NT2/D1 (cell line): ENCODE measurements at regions not wholly inside any gene's neighbourhood (a gene's known extent, or its start where the extent isn't known, plus 50 kb on each side); places are given as distances from the start of the nearest gene placed in this dataset.
A peak's percentile ranks its signal among the peaks of the same experiment; 100 is the strongest.

Experiments used
- DNase-seq: peaks from one replicate; pipeline ENCODE4 v3.0.0-alpha.2; 2011; ENCODE audit warnings: low read depth, low spot score
- H3K27me3 ChIP-seq: 2 replicates; pipeline ENCODE4 v1.6.0; 2011; ENCODE audit warnings: mild to moderate bottlenecking; ENCODE audit not compliant: insufficient read length, insufficient read depth
- H3K36me3 ChIP-seq: 2 replicates; pipeline ENCODE4 v1.6.1; 2011; ENCODE audit warnings: mild to moderate bottlenecking, low read length, mixed read lengths; ENCODE audit not compliant: insufficient read depth, insufficient read length
- H3K4me1 ChIP-seq: 2 replicates; pipeline ENCODE4 v1.5.1; 2011; ENCODE audit not compliant: insufficient read depth, insufficient read length
- H3K4me3 ChIP-seq: 2 replicates; pipeline ENCODE4 v1.5.1; 2011; ENCODE audit warnings: low read depth; ENCODE audit not compliant: insufficient read length
- H3K9ac ChIP-seq: 2 replicates; pipeline ENCODE4 v1.6.0; 2011; ENCODE audit warnings: low read depth; ENCODE audit not compliant: insufficient read length
- H3K9me3 ChIP-seq: 2 replicates; pipeline ENCODE4 v1.5.1; 2011; ENCODE audit warnings: mild to moderate bottlenecking, low read length; ENCODE audit not compliant: insufficient read depth
- SUZ12 ChIP-seq: IDR thresholded peaks from 2 replicates; pipeline ENCODE4 v1.6.1; 2011; ENCODE audit not compliant: insufficient read length, insufficient read depth; ENCODE audit errors: extremely low read depth
- YY1 ChIP-seq: IDR thresholded peaks from 2 replicates; pipeline ENCODE4 v1.6.1; 2011; ENCODE audit not compliant: insufficient read length, insufficient read depth
- ZNF274 ChIP-seq: IDR thresholded peaks from 2 replicates; pipeline ENCODE4 v1.6.1; 2011; ENCODE audit warnings: mild to moderate bottlenecking, low read depth, low read length

GRCh38 chr9:107431461-107431860 lies 58.1 kb downstream of the KLF4 start:
- Histone ChIP-seq H3K4me1 (peaks cover 3% of the 10 kb centered on the region), H3K4me3 (no peak overlapping the region), H3K9me3 (no peaks in the 10 kb centered on the region), H3K9ac (no peak overlapping the region), H3K36me3 (no peaks in the 10 kb centered on the region), H3K27me3 (no peaks in the 10 kb centered on the region)
- DNase-seq, result no peak
- no peak for TF ChIP-seq ZNF274
- no peak for TF ChIP-seq SUZ12
- TF ChIP-seq YY1, result no peak

DNA sequence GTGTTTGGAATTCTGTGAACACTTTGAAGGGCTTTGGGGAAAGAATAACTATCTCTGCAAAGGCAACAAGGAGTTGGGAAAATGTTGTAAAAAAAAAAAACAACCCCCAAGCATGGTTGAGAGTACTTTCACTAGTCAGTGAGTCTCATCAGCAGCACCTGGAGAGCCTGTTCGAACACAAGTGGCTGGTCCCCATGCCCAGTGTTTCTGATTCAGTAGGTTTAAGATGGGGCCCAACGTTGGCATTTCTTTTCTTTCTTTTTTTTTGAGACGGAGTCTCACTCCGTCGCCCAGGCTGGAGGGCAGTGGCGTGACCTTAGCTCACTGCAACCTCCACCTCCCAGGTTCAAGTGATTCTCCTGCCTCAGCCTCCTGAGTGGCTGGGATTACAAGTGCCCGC lies 59.5 kb downstream of the KLF4 start:
- no peaks in the 10 kb centered on the region for H3K9me3 ChIP-seq
- H3K4me1 ChIP-seq, result no peaks in the 10 kb centered on the region
- no peak for DNase-seq
- H3K27me3 ChIP-seq, result peaks cover 6% of the 10 kb centered on the region
- H3K4me3 ChIP-seq, result no peak overlapping the region
- TF ChIP-seq YY1 (no peak), ZNF274 (no peak), SUZ12 (no peak)
- no peaks in the 10 kb centered on the region for H3K36me3 ChIP-seq
- no peak overlapping the region for H3K9ac ChIP-seq

- no peak overlapping the region for H3K4me3 ChIP-seq
- DNase-seq, result no peak
- peaks cover 3% of the 10 kb centered on the region for H3K4me1 ChIP-seq
- H3K9ac ChIP-seq, result no peak overlapping the region
- no peaks in the 10 kb centered on the region for H3K36me3 ChIP-seq
- peaks cover 6% of the 10 kb centered on the region for H3K27me3 ChIP-seq
- no peak for TF ChIP-seq YY1
- TF ChIP-seq SUZ12, result no peak
- TF ChIP-seq ZNF274, result no peak
- H3K9me3 ChIP-seq, result no peaks in the 10 kb centered on the region
Observed at GRCh38 chr9:107426126-107426525, 63.4 kb downstream of the KLF4 start.

GRCh38 chr9:107425101-107426025 lies 64.2 kb downstream of the KLF4 start:
- TF ChIP-seq SUZ12, result no peak
- no peak for TF ChIP-seq ZNF274
- TF ChIP-seq YY1, result no peak
- H3K9ac ChIP-seq, result peak overlapping the region; percentile 50
- H3K4me1 ChIP-seq, result peaks cover 3% of the 10 kb centered on the region
- H3K4me3 ChIP-seq, result peak overlapping the region; percentile 19
- no peaks in the 10 kb centered on the region for H3K36me3 ChIP-seq
- peak; percentile 76 for DNase-seq
- no peaks in the 10 kb centered on the region for H3K9me3 ChIP-seq
- peaks cover 6% of the 10 kb centered on the region for H3K27me3 ChIP-seq

DNA sequence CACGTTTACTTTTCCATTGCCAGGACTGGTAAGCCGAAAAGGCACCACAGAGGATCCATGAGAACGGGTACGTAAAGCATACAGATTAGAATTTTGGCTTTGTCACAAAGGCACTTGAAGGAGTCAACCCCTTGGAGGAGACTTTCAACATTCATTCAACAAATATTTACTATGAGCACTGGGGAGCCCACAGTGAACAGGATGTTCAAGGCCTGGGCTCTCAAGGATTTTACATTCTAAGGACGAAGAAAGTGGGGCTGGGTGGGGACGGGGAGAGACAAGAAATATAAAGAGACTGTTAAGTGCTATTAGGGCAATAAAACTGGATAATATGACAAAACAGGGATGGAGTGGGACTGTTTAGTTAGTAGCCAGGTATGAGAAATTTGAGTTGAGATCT lies 66.0 kb downstream of the KLF4 start:
- H3K4me3 ChIP-seq, result no peak overlapping the region
- H3K36me3 ChIP-seq, result no peaks in the 10 kb centered on the region
- no peaks in the 10 kb centered on the region for H3K9me3 ChIP-seq
- no peak for DNase-seq
- peaks cover 6% of the 10 kb centered on the region for H3K27me3 ChIP-seq
- no peak overlapping the region for H3K9ac ChIP-seq
- TF ChIP-seq SUZ12, result no peak
- TF ChIP-seq ZNF274, result no peak
- no peak for TF ChIP-seq YY1
- H3K4me1 ChIP-seq, result peaks cover 3% of the 10 kb centered on the region

GRCh38 chr9:107422189-107423185 lies 67.1 kb downstream of the KLF4 start:
- Histone ChIP-seq H3K27me3 (peaks cover 6% of the 10 kb centered on the region), H3K4me1 (peaks cover 3% of the 10 kb centered on the region), H3K9me3 (no peaks in the 10 kb centered on the region), H3K9ac (no peak overlapping the region), H3K4me3 (no peak overlapping the region), H3K36me3 (no peaks in the 10 kb centered on the region)
- no peak for TF ChIP-seq SUZ12
- TF ChIP-seq YY1, result no peak
- peak; percentile 88 for DNase-seq
